Jurkat, Clone E6-1 (cell line): ENCODE measurements at regions not wholly inside any gene's neighbourhood (a gene's known extent, or its start where the extent isn't known, plus 50 kb on each side); places are given as distances from the start of the nearest gene placed in this dataset.
"Not testable (repeated sequence)": the region's sequence is repeated elsewhere in the genome, so short reads cannot be mapped to it uniquely, and the experiment has no call there.

Source experiments
- DNase-seq: peaks from one replicate; pipeline ENCODE4 v3.0.0-alpha.2; 2011; ENCODE audit warnings: low read depth, low spot score
- H3K4me3 ChIP-seq: 2 replicates; pipeline ENCODE4 v1.5.1; 2011; ENCODE audit warnings: mild to moderate bottlenecking, low read length, control low read depth, moderate library complexity

DNA sequence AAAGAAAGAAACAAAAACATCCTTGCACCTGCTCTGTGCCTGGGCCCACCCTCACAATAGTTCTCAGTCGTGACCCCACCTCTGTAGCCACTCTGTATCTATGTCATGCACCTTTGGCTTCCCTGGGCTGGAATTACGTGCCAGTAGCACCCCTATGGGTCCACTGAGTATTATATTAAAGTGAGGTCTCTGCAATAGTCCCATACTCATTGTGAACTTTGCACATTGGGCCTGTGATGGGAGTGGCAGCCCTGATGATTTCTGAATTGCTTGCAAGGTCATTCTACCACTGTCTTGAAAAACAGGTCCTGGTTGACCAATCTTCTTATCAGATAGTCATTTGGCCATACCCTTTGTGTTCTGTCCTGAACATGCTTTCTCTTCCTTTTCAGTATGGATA is 1012.1 kb downstream of the RAB28 start:
- no peak for DNase-seq
- H3K4me3 ChIP-seq: no peak overlapping the region

DNA sequence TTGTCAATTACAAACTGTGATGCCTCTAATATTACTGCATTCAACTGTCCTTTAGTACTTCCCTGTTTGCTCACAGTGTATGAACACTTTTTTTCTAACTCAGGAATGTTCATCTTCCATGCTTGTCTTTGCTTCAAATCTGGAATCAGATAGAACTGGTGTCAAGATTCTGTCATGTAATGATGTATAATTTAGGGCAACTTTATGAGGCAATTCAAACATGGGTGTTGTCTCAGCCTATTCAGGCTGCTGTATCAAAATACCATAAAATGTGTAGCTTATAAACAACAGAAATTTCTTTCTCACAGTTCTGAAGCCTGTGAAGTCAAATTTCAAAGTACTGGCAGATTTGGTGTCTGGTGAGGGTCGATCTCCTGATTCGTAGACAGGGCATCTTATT is 1012.9 kb downstream of the RAB28 start:
- no peak overlapping the region for H3K4me3 ChIP-seq
- DNase-seq: no peak

- H3K4me3 ChIP-seq, DNase-seq: not testable (repeated sequence)
Measured at GRCh38 chr4:12461576-12461975, 1022.6 kb downstream of the RAB28 start.

GRCh38 chr4:12459126-12459525 is 1025.0 kb downstream of the RAB28 start:
- no peak overlapping the region for H3K4me3 ChIP-seq
- no peak for DNase-seq

DNA sequence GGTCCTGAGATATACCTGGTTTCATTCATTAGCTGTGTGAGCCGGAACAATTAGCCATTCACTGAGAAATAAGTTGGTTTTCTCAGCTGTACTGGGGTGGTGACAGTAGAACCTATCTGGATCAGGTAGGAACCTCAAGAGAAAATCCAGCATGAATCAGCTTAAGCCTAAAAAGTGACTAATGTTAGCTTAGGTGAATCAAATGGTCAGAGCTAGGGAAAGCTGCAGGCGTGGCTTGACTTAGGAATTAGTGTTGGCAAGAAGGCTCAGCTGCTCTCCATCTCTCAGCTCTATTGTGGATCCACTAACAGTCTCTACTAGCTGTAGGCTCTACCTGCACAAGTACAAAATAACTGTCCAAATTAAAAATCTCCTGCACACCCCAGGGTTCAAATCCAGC is 1025.5 kb downstream of the RAB28 start:
- no peak overlapping the region for H3K4me3 ChIP-seq
- no peak for DNase-seq

DNA sequence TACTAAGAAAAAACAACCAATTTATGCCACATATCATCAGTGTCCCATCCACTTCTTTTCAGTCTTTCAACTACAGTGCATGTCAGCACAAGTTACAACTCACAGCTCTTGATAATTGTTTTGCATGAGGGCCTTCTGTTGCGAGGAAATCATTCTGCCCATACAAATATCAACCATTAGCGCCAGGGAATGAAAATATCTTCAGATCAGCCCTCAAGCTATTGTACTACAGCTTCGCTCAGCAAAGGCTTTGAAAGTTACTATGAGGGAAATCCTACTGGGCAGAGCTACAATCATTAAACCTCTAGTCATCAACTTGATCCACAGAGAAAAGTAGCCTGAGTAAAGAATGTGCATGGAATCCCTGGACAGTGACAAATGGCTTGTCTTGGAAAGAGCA is 1023.6 kb upstream of the HS3ST1 start:
- DNase-seq: no peak
- H3K4me3 ChIP-seq: no peak overlapping the region

GRCh38 chr4:12447451-12447850 is 1018.8 kb upstream of the HS3ST1 start:
- DNase-seq: no peak

DNA sequence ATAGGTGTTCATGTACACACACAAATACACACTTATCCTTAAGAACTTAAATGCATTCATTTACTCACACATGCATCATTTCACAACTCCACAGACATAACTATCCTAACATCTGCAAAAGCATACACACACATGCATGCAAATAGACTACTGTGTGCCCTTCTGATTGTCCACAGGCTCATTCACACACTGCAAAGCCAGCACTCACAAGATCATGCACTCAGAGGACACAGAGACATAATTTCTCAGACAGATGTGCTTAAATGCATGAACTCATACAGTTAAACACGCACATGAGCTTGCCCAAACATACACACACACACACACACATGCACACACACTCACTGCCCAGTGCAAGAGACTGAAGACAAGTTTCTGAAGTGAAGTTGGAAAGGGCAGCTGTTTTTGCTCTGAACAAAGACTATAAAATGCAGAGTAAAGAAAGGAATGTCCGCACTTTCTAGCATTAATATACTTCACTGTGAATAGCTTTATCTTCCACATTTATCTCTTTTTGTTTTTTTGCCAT is 1018.0 kb upstream of the HS3ST1 start:
- no peak overlapping the region for H3K4me3 ChIP-seq
- no peak for DNase-seq

More at GRCh38 chr4:12447451-12447850, 1018.8 kb upstream of the HS3ST1 start:
- H3K4me3 ChIP-seq: no peak overlapping the region

- no peak overlapping the region for H3K4me3 ChIP-seq
- no peak for DNase-seq
Measured at GRCh38 chr4:12446256-12446655, 1017.6 kb upstream of the HS3ST1 start.

- no peak for DNase-seq
- no peak overlapping the region for H3K4me3 ChIP-seq
Measured at GRCh38 chr4:12445711-12446235, 1017.1 kb upstream of the HS3ST1 start.

GRCh38 chr4:12439633-12440305 is 1011.1 kb upstream of the HS3ST1 start:
- no peak for DNase-seq
- no peak overlapping the region for H3K4me3 ChIP-seq

DNA sequence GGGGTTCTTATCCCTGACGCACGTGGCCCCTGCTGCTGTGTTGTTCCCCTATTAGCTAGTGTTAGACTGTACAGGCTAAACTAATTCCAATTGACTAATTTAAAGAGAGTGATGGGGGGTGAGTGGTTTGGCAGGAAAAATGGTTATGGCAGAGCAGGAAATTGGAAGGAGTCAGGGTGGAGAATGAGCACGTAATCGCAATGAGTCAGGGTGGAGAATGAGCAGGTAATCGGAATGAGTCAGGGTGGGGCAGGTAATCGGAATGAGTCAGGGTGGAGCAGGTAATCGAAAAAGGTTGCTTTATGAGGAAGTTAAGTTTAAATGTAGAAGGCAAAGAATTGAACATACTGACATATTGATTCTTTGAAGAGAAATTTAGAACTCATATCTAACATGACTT is 1002.6 kb upstream of the HS3ST1 start:
- H3K4me3 ChIP-seq, DNase-seq: not testable (repeated sequence)

DNA sequence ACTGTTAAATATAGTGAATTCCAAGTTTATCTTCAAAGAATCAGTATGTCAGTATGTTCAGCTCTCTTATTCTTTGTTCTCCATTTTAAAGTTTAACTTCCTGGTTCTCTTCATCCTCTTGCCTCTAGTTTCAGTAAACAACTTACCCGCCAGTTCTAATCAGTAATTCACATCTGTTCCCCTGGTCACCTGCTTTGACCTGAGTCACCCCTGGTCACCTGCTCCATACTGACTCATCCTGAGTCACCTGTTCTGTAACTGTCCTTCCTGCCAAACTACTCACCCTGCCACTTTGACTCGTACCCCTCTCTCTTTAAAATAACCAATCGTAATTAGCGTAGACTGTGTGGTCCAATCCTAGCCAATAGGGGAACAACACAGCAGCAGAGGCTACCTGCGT is 992.7 kb upstream of the HS3ST1 start:
- no peak for DNase-seq
- H3K4me3 ChIP-seq: no peak overlapping the region

DNA sequence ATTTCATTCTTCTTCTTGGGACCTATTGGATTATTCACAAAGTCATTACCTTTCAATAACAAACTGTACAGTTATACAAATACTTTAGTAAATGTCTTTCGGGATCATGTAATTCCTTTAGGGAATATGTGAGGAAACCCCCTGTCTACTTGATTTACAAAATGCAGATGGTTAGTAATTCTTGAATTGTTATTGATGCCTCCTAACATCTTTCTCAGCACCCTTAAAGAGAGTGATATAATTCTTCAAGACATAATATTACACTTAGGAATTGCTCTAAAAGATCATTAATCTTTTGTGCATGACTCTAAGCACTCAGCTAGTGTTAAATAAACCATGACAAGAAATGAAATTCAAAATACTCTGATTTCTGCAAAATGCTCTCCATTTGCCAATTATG is 988.1 kb upstream of the HS3ST1 start:
- DNase-seq: no peak
- no peak overlapping the region for H3K4me3 ChIP-seq

DNA sequence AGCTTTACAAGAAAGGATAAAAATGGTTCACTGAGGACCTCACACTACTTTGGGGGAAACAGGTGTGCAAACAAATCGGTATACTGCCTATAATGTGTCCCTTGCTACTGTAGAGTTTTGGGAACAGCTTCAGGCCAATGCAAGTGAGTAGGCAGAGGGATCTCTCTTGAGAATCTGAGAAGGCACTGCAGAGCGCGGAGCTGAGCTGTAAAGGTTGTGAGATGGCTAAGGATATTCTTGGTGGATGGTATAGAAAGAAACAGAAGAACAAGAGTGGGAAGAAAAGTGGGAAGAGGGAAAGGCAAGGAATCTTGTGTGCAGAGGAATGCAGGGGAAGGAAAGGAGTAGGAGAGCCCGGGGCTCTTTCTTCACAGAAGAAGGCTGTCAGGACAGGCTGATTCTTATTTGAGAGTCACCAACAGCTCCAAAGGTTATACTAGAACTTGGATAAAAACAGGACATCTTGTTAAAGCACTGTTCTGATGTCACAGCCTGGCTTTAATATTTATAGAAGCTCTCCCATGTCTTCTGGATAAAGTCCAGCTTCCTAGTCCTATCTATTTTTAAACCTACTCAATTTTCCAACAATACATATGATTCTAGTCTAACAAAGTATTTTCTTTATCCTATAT is 985.6 kb upstream of the HS3ST1 start:
- no peak for DNase-seq
- no peak overlapping the region for H3K4me3 ChIP-seq

- no peak for DNase-seq
- no peak overlapping the region for H3K4me3 ChIP-seq
Measured at GRCh38 chr4:12411072-12411471, 982.4 kb upstream of the HS3ST1 start.

DNA sequence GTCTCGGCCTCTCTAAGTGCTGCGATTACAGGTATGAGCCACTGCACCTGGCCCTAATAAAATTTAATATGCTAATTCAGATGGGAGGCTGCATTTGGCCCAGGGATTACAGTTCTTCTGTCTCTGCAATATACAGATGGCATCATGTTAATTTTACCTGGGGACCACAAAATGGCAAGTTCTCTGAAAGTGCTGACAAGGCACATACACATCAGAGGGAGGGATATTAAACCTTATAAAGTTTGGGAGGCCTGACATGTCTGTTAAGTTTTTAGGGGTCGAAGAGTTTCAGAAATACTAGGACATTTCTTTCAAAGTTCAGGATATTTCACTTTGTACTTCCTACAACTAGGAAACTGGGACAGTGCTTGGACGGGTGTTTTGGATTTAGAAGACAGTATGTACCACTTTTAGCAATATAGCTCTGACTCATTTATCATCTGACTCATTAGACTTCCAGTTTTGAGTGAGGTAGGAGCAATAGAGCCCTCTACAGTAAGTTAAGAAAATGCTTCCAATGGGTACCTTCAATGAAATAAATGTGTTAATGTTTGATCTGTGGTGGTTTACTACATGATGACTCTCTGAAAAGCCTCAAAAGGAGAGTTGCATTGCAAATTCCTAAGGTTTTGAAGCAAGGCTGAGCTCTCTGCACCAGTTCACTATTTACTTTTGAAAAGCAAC is 981.0 kb upstream of the HS3ST1 start:
- no peak for DNase-seq

GRCh38 chr4:12408364-12408763 is 979.7 kb upstream of the HS3ST1 start:
- DNase-seq: no peak
- H3K4me3 ChIP-seq: no peak overlapping the region

More for the DNA sequence above, 981.0 kb upstream of the HS3ST1 start:
- H3K4me3 ChIP-seq: no peak overlapping the region

- DNase-seq: no peak
- H3K4me3 ChIP-seq: no peak overlapping the region
Measured at GRCh38 chr4:12403175-12403574, 974.5 kb upstream of the HS3ST1 start.

DNA sequence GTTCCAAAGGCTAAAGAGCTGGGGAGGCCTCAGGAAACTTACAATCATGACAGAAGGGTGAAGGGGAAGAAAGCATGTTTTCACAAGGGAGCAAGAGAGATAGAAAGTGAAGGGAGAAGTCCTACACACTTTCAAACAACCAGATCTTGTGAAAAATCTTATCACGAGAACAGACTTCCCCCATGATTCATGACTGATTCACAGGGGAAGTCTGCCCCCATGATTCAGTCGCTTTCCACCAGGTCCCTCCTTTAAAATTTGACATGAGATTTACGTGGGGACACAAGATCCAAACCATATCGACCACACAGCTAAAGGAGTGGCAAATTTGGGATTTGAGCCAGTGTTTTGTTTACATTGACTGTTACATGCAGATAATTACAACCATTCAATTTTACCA is 971.1 kb upstream of the HS3ST1 start:
- no peak for DNase-seq
- no peak overlapping the region for H3K4me3 ChIP-seq
